Adrenal gland (tissue), 5 donors: ENCODE measurements at regions not wholly inside any gene's neighbourhood (a gene's known extent, or its start where the extent isn't known, plus 50 kb on each side); places are given as distances from the start of the nearest gene placed in this dataset.

Experiments
- CTCF ChIP-seq, 6 experiments: fragments of 450-650 bp in 4 of 6; fragments of 200-600 bp in 2 of 6; sonication (generic) in 1 of 6; IDR thresholded peaks; 1 replicate in 5 of 6; 2 replicates in 1 of 6; pipeline versions ENCODE4 v1.5.1 to v1.8.0; 2016 to 2021; ENCODE audit warnings: antibody characterized with exemption in 6 of 6, mild to moderate bottlenecking in 2 of 6, moderate library complexity in 1 of 6
- POLR2A ChIP-seq, 2 donors: fragments of 450-650 bp; IDR thresholded peaks; one replicate each; pipeline ENCODE4 v1.6.1; 2017; ENCODE audit warnings: antibody characterized with exemption in 2 of 2, mild to moderate bottlenecking in 2 of 2, moderate library complexity in 1 of 2
- donor health status: DM: no; HTN: no; CAD: no.

GRCh38 chr5:118592229-118593002 lies 395.9 kb downstream of the DTWD2 start:
- TF ChIP-seq CTCF (IDR thresholded peaks at IDR 0.05) (no peak), POLR2A (IDR thresholded peaks at IDR 0.05) (no peak)
